GM12872 (cell line): ENCODE measurements at regions not wholly inside any gene's neighbourhood (a gene's known extent, or its start where the extent isn't known, plus 50 kb on each side); places are given as distances from the start of the nearest gene placed in this dataset.

ENCODE experiments used
- CTCF ChIP-seq: IDR thresholded peaks from 3 replicates; pipeline ENCODE4 v1.5.1; 2011; ENCODE audit warnings: low read depth, mild to moderate bottlenecking, low read length, moderate library complexity; ENCODE audit not compliant: insufficient read depth

DNA sequence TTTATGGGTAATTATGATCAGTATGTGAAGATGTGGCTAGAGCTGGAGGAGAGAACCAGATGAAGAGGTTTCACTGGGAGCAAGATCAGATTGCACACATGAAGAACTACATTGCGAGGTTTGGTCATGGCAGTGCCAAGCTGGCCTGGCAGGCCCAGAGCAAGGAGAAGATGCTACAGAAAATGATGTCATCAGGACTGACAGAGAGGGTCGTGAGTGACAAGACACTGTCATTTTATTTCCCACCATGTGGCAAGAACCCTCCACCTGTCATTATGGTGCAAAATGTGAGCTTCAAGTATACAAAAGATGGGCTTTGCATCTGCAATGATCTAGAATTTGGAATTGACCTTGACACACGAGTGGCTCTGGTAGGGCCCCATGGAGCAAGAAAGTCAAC is 168.3 kb downstream of the C3orf38 start:
- TF ChIP-seq CTCF = no peak

- TF ChIP-seq CTCF = no peak
These were observed 171.7 kb downstream of the C3orf38 start for GRCh38 chr3:88321363-88322050.

DNA sequence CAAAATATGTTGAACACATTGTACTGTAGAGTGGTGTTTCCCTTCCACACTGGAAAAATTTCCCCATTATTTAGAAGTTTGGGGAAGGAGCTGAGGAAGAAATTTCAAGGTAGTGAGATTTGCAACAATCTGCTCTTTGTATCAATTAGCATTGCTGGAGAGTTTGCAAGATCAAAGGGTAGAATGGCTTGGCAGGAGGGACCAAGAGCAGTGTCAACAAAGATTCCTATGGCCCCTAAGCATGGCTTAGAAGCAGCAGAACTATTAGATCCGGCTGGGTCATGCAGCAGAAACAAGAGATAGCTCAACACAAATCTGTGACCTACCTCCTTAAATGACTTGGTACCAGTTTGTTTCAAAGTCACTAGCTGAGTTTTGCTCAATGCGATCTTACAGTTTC is 175.0 kb downstream of the C3orf38 start:
- TF ChIP-seq CTCF = no peak

DNA sequence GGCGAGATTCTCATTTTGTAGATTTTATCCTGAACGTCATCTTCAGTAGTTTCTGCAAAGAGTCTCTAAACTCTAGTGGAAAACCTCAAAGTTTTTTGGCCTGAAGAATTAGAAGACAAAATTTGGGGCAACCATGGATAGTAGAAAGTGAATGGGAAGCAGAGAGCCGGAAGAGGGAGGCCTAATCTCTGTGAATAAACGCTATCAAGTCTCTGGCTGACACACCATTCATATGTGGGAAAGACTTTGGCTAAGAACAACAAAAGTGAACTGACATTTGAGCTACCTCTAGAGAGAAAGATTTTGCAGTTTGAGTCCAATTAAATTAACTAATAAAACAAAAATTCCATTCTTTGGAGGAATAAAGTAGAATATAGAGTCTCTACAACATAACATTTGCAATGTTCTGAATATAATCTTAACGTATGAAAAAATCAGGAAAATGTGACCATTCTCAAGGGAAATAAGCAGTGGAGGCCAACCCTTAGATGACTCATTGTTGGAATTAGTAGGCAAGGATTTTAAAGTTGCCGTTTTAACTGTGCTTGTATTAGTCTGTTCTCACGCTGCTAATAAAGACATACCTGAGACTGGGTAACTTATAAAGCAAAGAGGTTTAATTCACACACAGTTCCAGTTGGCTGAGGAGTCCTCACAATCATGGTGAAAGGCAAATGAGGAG is 184.6 kb downstream of the C3orf38 start:
- TF ChIP-seq CTCF = no peak

GRCh38 chr3:88336894-88337293 is 187.1 kb downstream of the C3orf38 start:
- TF ChIP-seq CTCF = no peak

DNA sequence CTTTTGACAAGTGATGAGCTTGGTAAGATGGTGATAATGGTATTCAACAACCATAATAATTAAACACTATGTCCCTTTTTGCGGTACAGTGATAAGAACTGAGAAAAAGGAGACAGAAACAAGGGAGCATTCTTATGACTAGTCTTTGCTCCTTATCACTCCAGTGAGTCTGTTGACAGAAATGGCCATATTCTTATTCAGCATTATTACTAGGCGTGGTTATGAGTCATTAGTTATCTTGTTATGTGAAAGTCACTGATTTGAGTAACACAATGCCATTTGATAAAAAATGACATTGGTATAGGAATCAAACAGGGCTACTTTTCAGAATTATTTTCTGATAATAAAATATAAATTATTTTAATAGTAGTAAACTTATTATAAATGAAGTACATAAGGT is 193.5 kb downstream of the C3orf38 start:
- no peak for TF ChIP-seq CTCF

DNA sequence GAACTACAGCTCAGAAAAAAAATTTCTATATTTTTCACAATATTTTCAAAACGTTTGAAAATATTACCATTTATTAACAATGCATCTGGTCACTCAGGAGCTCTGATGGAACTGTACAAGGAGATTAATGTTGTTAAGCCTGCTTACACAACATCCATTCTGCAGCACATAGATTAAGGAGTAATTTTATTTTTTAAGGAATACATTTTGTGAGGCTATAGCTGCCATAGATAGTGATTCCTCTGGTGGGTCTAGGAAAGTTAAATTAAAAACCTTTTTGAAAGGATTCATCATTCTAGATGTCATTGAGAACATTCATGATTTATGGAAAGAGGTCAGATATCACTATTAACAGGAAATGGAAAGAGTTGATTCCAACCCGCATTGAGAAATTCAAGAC is 196.9 kb downstream of the C3orf38 start:
- TF ChIP-seq CTCF = no peak
